ENCODE measurements at regions not wholly inside any gene's neighbourhood (a gene's known extent, or its start where the extent isn't known, plus 50 kb on each side); places are given as distances from the start of the nearest gene placed in this dataset.

GRCh38 chr6:6844530-6844929 is 256.0 kb downstream of the LY86 start:
- WGBS (ENCODE audit: insufficient coverage): no CpG with 5 or more reads among the region's 4 CpGs
- no peaks in the 10 kb centered on the region for H3K27me3 ChIP-seq (ENCODE audit: control insufficient read depth in 2 of 2, insufficient read depth in 2 of 2, low read length in 2 of 2)
- H3K4me3 Mint-ChIP-seq: no peak overlapping the region
- peaks cover 25 to 27% of the 10 kb centered on the region in 2 donors for H3K4me1 ChIP-seq (ENCODE audit: control insufficient read depth in 1 of 2, insufficient read depth in 2 of 2, low read length in 2 of 2)
- TF ChIP-seq CTCF (IDR thresholded peaks at IDR 0.05): no peak
- no peaks in the 10 kb centered on the region for H3K36me3 ChIP-seq (replicated peaks in 1 of 2; ENCODE audit: control insufficient read depth in 1 of 2, insufficient read depth in 2 of 2, low read length in 2 of 2)
- H3K4me3 ChIP-seq (replicated peaks in 1 of 3; ENCODE audit: low read depth in 2 of 3, low read length in 3 of 3): no peak overlapping the region
- no peaks in the 10 kb centered on the region for H3K36me3 Mint-ChIP-seq
- DNase-seq: no peak
- no peaks in the 10 kb centered on the region for H3K79me2 ChIP-seq (ENCODE audit: insufficient read depth, low read length)
- H3K27ac ChIP-seq (ENCODE audit: low read depth in 1 of 2, low read length in 2 of 2): no peak overlapping the region
- no peak overlapping the region for H3K27ac Mint-ChIP-seq
- H2AFZ ChIP-seq (ENCODE audit: insufficient read depth, low read depth, low read length, poor library complexity, severe bottlenecking): no peak overlapping the region
- H4K20me1 ChIP-seq (ENCODE audit: insufficient read depth, low read length): no peaks in the 10 kb centered on the region
- intact Hi-C loops (cut with micrococcal nuclease): no loop called here
- H3K9me3 Mint-ChIP-seq: peaks cover 0 to 10% (median 3%) of the 10 kb centered on the region in 7 donors
- peaks cover 0 to 5% (median 2%) of the 10 kb centered on the region in 3 donors for H3K27me3 Mint-ChIP-seq (ENCODE audit: low read depth in 3 of 3)
- no peak overlapping the region for H3K4me2 ChIP-seq (replicated peaks; ENCODE audit: extremely low read depth, low read length, poor library complexity, severe bottlenecking)
- no peak overlapping the region for H3K9ac ChIP-seq (ENCODE audit: insufficient read depth, low read length, poor library complexity, severe bottlenecking)
- no peaks in the 10 kb centered on the region for H3K9me3 ChIP-seq (replicated peaks in 1 of 2; ENCODE audit: control insufficient read depth in 1 of 2, insufficient read depth in 1 of 2, low read length in 2 of 2)
- H3K4me1 Mint-ChIP-seq: peaks cover 30% of the 10 kb centered on the region

DNA sequence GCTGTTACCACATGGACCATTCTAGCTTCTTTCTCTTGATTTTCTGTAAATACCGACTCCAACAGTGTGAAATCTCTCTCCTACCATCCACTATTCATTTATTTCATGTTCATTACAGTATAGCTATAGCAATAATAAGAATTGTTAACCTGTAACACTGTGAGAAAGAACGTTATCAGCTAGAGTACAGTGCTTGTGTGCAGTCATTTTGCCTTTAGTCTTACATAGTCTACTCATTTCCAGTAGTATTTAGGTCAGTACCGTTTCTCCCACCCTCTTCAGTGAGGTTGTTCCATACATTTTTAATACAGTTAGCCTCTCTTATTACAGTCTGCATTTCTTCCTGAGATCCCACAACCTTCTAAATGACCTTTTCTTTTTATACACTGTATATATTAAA is 257.1 kb downstream of the LY86 start:
- intact Hi-C loops (cut with micrococcal nuclease): loop anchor here in 1 of 2 donors (5.0 kb wide), 1 partner anchor 62 kb away; no protein-coding TSS in a partner anchor
- Histone ChIP-seq H4K20me1 (ENCODE audit: insufficient read depth, low read length) (no peaks in the 10 kb centered on the region), H3K36me3 (replicated peaks in 1 of 2; ENCODE audit: control insufficient read depth in 1 of 2, insufficient read depth in 2 of 2, low read length in 2 of 2) (no peaks in the 10 kb centered on the region), H3K9ac (ENCODE audit: insufficient read depth, low read length, poor library complexity, severe bottlenecking) (no peak overlapping the region), H3K79me2 (ENCODE audit: insufficient read depth, low read length) (no peaks in the 10 kb centered on the region), H3K4me3 (replicated peaks in 1 of 3; ENCODE audit: low read depth in 2 of 3, low read length in 3 of 3) (no peak overlapping the region), H3K9me3 (replicated peaks in 1 of 2; ENCODE audit: control insufficient read depth in 1 of 2, insufficient read depth in 1 of 2, low read length in 2 of 2) (no peaks in the 10 kb centered on the region), H2AFZ (ENCODE audit: insufficient read depth, low read depth, low read length, poor library complexity, severe bottlenecking) (no peak overlapping the region), H3K4me1 (ENCODE audit: control insufficient read depth in 1 of 2, insufficient read depth in 2 of 2, low read length in 2 of 2) (peaks cover 17 to 19% of the 10 kb centered on the region in 2 donors), H3K27ac (ENCODE audit: low read depth in 1 of 2, low read length in 2 of 2) (no peak overlapping the region), H3K4me2 (replicated peaks; ENCODE audit: extremely low read depth, low read length, poor library complexity, severe bottlenecking) (no peak overlapping the region), H3K27me3 (ENCODE audit: control insufficient read depth in 2 of 2, insufficient read depth in 2 of 2, low read length in 2 of 2) (no peaks in the 10 kb centered on the region)
- DNase-seq: no peak
- Mint-ChIP-seq H3K36me3 (no peaks in the 10 kb centered on the region), H3K27ac (no peak overlapping the region), H3K27me3 (ENCODE audit: low read depth in 3 of 3) (peaks cover 0 to 5% (median 2%) of the 10 kb centered on the region in 3 donors), H3K9me3 (peaks cover 0 to 10% (median 3%) of the 10 kb centered on the region in 7 donors), H3K4me1 (peaks cover 25% of the 10 kb centered on the region), H3K4me3 (no peak overlapping the region)
- no peak for TF ChIP-seq CTCF (IDR thresholded peaks at IDR 0.05)
- no CpG with 5 or more reads among the region's 3 CpGs for WGBS (ENCODE audit: insufficient coverage)

Measured in CD14-positive monocyte (primary cell).